ENCODE measurements at regions not wholly inside any gene's neighbourhood (a gene's known extent, or its start where the extent isn't known, plus 50 kb on each side); places are given as distances from the start of the nearest gene placed in this dataset.

- no peak for TF ChIP-seq CTCF (IDR thresholded peaks at IDR 0.05; ENCODE audit: extremely low read depth in 1 of 2, insufficient read depth in 1 of 2, low read depth in 1 of 2, low read length in 2 of 2)
- TF ChIP-seq EZH2 (IDR thresholded peaks at IDR 0.05; ENCODE audit: borderline replicate concordance, low read depth, low read length, severe bottlenecking), result no peak
- TF ChIP-seq POLR2AphosphoS5 (IDR thresholded peaks at IDR 0.05; ENCODE audit: insufficient read depth, low read depth, low read length), result no peak
- TF ChIP-seq FOS (IDR thresholded peaks at IDR 0.05; ENCODE audit: borderline replicate concordance, insufficient read depth, low read length), result no peak
- TF ChIP-seq GATA2 (IDR thresholded peaks at IDR 0.05; ENCODE audit: insufficient read depth, insufficient read length, low read depth, low read length), result no peak
- no peak for TF ChIP-seq POLR2A (IDR thresholded peaks at IDR 0.05; ENCODE audit: low read depth, low read length)
- no peak for TF ChIP-seq MAX (IDR thresholded peaks at IDR 0.05; ENCODE audit: insufficient read depth, insufficient read length)
- TF ChIP-seq MYC (IDR thresholded peaks at IDR 0.05; ENCODE audit: low read depth, low read length), result no peak
- no peak for TF ChIP-seq JUN (IDR thresholded peaks at IDR 0.05; ENCODE audit: borderline replicate concordance, insufficient read depth, insufficient read length, low read depth)
These were observed 149.7 kb upstream of the SGK1 start for GRCh38 chr6:134467620-134468019.

Data from endothelial cell of umbilical vein (primary cell).